GDM1 (cell line): ENCODE measurements at regions not wholly inside any gene's neighbourhood (a gene's known extent, or its start where the extent isn't known, plus 50 kb on each side); places are given as distances from the start of the nearest gene placed in this dataset.
"Not testable (repeated sequence)": the region's sequence is repeated elsewhere in the genome, so short reads cannot be mapped to it uniquely, and the experiment has no call there.

Experiments used
- DNase-seq: peaks from one replicate; lab custom pipeline; 2025; lab: John Stamatoyannopoulos, UW

DNA sequence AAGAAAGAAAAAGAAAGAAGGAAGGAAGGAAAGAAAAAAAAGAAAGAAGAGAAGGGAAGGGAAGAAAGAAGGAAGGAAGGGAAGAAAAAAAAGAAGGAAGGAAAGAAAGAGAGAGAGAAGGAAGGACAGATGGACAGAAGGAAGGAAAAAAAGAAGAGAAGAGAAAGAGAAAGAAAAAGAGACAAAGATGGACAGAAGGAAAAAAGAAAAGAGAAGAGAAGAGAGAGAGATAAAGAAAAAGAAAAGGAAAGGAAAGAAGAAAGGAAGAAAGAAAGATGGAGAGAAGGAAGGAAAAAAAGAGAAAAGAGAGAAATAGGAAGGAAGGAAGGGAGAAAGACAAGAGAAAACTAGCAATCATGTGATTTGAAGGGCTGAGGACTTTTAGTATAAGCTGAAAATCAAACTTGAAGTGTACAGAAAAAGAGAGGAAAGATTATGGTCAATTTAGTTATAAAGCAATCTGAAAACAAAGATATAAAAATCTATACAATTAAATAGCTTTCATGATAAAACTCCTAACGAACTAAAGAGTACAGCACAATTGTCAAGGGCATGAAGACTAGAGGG lies 115.3 kb downstream of the LTN1 start:
- no peak for DNase-seq

- no peak for DNase-seq
These were observed 117.6 kb downstream of the LTN1 start for GRCh38 chr21:28875078-28875477.

- DNase-seq, result no peak
These were observed 120.5 kb downstream of the LTN1 start for GRCh38 chr21:28872218-28872617.

DNA sequence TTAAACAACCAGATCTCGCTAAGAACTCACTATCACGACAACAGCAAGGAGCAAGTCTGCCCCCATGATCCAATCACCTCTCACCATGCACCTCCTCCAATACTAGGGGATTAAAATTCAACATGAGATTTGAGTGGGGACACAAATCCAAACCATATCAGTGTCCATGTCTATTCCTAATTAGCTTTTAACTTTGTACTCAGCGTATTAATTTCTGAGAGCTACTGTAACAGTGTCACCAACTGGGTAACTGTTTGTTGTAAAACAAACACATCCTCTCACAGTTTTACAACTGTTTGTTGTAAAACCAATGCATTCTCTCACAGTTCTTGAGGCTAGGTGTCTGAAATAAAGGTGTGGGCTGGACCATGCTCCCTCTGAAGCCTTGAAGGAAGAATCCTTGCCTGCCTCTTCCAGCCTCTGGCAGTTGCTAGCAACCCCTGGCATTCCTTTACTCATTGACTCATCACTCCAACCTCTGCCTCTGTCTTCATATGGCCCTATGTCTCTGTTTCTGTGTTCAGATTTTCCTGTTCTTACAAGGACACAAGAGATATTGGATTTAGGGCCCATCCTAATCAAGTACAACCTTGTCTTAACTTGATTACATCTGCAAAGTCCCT lies 121.2 kb downstream of the LTN1 start:
- DNase-seq, result no peak

GRCh38 chr21:28867401-28867800 lies 125.3 kb downstream of the LTN1 start:
- DNase-seq, result no peak

DNA sequence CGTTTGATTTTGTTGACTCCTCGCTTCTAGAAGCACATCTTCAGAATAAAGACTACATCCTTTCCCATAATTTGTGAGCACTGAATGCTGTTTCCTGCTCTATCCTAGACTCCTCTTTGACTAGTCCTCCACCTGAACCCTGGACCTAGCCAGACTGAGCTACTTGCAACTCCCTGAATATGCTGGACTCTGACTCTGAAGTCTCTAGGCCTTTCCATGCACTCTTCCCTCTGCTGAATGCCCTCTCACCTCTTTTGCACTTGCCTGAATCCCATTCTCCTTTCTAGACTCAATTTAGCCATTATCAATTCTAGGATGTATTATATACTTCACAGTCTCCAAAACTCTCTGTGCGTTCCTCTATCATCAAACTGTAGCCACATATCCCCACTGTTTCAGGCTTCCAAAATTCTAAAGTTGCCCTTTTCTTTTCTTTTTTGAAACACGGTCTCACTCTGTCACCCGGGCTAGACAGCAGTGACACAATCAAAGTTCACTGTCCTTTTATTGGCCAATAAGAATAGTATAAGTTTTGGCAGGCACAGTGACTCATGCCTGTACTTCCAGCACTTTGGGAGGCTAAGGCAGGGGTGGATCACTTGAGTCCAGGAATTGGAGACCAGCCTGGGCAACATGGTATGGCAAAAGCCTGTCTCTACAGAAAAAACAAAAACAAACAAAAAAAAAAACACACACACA lies 127.0 kb downstream of the LTN1 start:
- no peak for DNase-seq

DNA sequence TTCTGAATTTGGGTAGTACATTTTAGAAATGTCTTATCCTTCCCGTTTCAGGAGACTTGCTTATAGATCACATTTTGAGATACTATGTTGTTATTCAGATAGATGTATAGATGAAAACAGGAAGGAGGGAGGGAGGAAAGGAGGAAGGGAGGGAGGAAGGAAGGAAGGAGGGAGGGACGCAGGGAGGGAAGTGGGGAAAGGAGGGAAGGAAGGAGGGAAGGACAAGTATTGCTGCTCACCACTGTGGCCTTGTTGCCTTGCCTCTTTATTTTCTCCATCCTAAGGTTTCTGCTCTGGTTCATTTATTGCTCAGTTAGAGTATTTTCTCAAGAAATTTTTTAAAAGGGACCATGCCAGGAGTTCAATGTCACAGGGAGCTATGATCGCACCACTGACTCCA lies 134.3 kb downstream of the LTN1 start:
- DNase-seq, result no peak

DNA sequence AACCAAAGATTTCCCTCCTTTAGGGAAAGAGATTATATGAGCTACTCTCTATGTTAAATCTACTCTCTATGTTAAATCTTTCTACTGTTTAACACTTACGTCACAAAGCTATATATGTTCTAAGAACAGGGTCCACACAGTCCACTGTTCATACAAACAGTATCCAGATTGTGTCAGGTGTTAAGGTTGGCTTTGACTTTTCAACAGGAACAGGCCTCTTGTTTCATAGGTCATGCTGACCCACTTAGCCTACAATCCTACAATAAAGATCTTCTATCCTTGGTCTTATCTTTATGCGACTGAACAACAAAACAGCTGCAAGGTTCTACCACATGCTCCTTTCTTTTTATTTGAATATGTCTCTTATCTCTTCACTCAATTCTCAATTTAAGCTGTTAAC lies 134.9 kb downstream of the LTN1 start:
- DNase-seq, result no peak

DNA sequence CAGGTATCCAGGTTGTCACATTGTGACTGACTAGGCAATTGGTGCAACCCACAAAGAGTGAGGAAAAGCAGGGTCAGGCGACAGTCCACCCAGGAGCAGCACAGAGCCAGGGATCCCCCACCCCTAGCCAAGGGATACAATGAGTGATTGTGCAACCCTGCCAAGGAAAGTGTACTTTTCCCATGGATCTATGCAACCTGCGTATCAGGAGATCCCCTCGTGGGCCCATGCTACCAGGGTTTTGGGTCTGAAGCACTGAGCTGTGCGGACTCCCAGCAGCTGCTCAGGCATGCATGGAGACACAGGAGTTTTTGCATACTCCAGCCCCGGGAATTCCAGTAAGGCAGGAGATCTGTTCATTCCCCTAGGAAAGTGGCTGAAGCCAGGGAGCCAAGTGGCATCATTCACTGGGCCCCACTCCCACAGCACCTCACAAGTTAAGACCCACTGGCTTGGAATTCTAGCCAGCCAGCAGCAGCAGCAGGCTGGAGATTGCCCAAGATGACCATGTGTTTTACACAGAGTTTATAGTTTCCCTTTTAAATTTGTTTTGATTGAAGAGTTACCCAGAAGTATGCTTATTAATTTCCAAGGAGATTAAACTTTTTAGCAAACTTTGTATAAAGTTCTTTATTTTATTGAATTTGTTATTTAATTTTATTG lies 136.0 kb downstream of the LTN1 start:
- no peak for DNase-seq

DNA sequence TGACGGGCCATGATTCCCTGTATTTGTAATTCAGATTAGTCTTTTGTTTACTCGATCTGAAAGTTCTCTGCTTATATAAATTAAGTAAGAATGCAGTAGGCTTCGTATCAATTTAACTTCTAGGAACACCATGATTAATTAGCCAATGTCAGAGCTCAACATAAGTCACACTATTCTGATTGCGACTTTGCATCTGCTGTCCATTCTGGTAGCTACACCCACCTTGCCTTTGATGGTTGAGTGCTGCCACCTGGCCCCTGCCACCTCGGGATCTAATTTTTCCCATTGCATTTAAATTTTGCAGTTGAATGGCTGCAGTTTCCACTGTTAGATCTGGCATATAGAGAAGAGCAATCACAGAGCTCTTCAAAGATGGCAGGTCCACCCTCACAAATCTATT lies 140.0 kb downstream of the LTN1 start:
- DNase-seq, result no peak

DNA sequence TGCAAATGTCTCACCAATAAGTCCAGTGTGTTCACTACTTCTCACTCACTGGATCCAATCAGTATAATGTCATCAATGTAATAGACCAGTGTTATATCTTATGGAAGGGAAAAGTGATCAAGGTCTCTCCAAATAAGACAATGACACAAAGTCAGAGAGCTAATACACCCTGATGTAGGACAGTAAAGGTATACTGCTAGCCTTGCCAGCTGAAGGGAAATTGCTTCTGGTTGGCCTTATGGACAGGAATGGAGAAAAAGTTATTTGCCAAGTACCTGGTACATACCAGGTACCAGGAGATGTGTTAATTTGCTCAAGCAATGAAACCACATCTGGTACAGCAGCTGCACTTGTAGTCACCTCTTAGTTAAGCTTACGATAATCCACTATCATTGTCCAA lies 141.0 kb downstream of the LTN1 start:
- DNase-seq, result no peak

DNA sequence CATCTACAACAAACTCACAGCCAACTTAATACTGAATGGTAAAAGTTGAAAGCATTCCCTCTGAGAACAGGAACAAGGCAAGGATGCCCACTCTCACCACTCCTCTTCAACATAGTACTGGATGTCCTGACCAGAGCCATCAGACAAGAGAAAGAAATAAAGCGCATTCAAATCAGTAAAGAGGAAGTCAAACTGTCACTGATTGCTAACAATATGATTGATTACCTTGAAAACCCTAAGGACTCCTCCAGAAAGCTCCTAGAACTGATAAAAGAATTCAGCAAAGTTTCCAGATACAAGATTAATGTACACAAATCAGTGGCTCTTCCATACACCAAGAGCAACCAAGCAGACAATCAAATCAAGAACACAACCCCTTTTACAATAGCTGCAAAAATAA lies 153.4 kb downstream of the LTN1 start:
- not testable (repeated sequence) for DNase-seq

DNA sequence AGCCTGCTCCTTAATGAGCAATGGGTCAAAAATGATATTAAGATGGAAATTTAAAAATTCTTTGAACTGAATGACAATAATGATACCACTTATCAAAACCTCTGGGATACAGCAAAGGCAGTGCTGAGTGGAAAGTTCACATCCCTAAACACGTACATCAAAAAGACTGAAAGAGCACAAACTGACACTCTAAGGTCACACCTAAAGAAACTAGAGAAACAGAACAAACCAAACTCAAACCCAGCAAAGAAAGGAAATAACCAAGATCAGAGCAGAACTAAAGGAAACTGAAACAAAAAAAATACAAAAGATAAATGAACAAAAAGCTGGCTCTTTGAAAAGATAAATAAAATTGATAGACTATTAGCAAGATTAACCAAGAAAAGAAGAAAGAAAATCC lies 155.3 kb downstream of the LTN1 start:
- DNase-seq, result not testable (repeated sequence)

DNA sequence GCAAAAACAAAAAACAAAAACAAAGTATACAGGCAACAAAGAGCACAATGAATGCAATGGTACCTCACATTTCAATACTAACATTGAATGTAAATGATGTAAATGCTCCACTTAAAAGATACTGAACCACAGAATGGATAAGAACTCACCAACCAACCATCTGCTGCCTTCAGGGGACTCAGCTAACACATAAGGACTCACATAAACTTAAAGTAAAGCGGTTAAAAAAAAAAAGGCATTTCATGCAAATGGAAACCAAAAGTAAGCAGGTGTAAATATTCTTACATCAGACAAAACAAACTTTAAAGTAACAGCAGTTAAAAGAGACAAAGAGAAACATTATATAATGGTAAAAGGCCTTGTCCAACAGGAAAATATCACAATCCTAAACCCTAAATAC lies 156.1 kb downstream of the LTN1 start:
- DNase-seq, result not testable (repeated sequence)

DNA sequence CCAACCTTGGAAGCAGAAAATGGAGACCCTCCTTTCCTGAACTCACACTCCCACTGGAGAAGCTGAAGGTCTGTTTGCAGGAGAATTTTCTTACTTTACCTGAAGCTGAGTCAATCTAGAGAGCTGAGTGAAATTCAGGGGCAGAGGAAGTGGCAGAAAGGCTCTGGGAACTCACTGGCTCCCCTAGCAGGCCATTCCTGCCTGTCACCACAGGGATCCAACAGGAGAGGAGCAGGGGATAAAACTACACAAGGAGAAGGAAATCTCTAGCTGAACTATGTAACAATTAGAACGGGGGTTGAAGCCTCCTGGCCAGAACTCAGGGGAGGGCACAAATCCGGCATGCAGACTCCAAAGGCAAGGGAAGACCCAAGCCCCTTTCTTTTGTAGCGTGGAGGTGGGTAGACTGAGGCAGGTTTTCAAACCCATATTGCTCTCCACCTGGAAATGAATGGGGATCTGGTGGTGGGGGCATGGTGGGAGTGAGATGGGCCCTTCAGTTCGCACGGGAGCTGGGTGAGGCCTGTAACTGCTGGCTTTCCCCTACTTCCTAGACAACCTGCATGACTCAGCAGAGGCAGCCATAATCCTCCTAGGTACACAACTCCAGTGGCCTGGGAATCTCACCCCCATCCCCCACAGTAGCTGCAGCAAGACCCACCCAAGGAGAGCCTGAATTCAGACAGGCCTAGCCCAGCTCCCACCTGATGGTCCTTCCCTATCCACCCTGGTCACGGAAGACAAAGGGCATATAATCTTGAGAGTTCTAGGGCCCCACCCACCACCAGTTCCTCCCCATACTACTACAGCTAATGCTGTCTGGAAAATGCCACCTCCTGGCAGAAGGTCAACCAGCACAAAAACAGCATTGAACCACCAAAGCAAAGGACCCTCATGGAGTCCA lies 158.1 kb downstream of the LTN1 start:
- no peak for DNase-seq

DNA sequence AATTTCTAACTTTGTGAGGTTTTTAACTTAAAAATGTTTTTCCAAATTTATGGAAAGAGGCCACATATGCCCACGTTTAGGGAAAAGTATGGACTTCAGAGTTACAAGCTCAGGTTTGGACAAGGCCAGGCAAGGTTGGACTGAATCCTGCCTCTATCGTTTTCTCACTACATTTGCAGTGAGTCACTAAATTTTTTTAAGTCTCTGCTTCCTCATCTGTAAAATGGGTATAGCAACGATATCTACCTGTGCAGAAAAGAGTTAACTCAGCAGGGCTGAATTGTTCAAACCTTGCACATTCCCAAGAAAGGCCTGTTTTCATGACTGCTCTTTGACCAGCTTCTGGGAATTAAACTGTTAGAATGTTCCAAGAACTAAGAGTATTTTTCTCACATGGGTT lies 159.1 kb downstream of the LTN1 start:
- DNase-seq, result no peak

DNA sequence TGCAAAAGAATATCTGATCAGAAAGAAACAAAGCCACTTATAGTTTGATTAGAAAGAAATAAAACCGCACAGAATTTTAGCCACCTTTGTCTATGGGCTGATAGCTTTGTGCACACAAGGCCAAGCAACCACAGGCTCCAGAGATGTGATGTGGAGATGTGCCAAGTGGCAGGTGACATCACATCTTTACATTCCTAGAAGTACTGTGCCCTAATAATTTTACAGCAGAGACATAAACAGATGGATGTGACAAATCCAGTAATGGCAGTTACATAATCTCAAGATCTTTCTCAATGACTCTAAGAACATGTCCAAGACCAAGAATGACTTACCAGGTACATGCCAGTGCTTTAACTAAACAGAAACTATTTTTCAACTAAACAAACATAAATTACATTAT lies 159.5 kb downstream of the LTN1 start:
- no peak for DNase-seq

GRCh38 chr21:28832715-28833061 lies 160.0 kb downstream of the LTN1 start:
- DNase-seq, result no peak

DNA sequence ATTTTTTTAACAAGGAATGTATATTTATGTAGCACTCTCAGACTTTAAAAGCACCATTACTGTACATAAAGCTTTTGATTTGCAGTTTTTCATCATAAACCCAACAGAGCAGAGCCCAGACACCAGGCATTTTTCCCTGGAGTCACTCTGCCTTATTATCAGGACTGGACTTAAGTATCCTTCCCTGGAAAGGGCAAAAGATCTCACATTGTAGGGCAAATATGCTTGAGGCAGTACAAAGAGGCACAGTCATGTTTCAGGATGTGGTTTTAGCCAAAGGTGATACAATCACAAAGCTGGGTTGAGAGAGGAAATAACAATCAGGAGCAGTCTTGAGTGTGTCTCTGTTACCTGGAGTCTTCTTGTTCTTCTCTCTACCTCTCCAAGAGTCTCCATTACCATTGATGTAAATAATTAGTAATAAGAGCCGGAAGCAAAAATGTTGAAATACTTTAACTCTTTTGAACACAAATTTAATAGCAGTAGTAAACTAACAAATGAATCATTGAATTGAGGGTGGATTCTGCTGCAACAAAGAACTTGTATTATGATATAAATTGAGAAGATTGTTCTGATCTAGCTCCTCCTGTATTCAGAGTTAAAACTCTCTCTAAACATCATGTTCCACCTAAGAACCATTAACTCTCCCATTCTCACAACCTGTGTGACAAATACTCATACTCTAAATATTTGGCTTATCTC lies 160.5 kb downstream of the LTN1 start:
- peak; percentile 7 for DNase-seq

- no peak for DNase-seq
These were observed 163.7 kb downstream of the LTN1 start for GRCh38 chr21:28828981-28829380.

GRCh38 chr21:28828021-28828420 lies 164.7 kb downstream of the LTN1 start:
- DNase-seq, result no peak

GRCh38 chr21:28827422-28827821 lies 165.3 kb downstream of the LTN1 start:
- no peak for DNase-seq
